ENCODE measurements at regions not wholly inside any gene's neighbourhood (a gene's known extent, or its start where the extent isn't known, plus 50 kb on each side); places are given as distances from the start of the nearest gene placed in this dataset.

GRCh38 chr10:113354711-113355110 lies 198.1 kb upstream of the HABP2 start:
- H3K4me1 ChIP-seq (ENCODE audit: low read length), result no peaks in the 10 kb centered on the region

GRCh38 chr10:113356794-113357680 lies 195.8 kb upstream of the HABP2 start:
- no peaks in the 10 kb centered on the region for H3K36me3 ChIP-seq (replicated peaks; ENCODE audit: insufficient read depth, low read length)
- no peak overlapping the region for H3K4me3 ChIP-seq (ENCODE audit: low read length)
- no peaks in the 10 kb centered on the region for H3F3A ChIP-seq (ENCODE audit: insufficient read depth, low read length)
- H4K20me1 ChIP-seq (ENCODE audit: insufficient read depth, low read length), result no peaks in the 10 kb centered on the region
- H3K4me1 ChIP-seq (ENCODE audit: low read length), result no peaks in the 10 kb centered on the region
- no peaks in the 10 kb centered on the region for H3K79me2 ChIP-seq (ENCODE audit: low read length)
- no peaks in the 10 kb centered on the region for H3K27me3 ChIP-seq (replicated peaks; ENCODE audit: insufficient read depth, low read length)
- TF ChIP-seq EZH2 (optimal IDR thresholded peaks at IDR 0.05; ENCODE audit: low read depth, low read length), result no peak
- TF ChIP-seq EZH2phosphoT487 (IDR thresholded peaks at IDR 0.05; ENCODE audit: low read length), result no peak
- TF ChIP-seq, protein P1, sequence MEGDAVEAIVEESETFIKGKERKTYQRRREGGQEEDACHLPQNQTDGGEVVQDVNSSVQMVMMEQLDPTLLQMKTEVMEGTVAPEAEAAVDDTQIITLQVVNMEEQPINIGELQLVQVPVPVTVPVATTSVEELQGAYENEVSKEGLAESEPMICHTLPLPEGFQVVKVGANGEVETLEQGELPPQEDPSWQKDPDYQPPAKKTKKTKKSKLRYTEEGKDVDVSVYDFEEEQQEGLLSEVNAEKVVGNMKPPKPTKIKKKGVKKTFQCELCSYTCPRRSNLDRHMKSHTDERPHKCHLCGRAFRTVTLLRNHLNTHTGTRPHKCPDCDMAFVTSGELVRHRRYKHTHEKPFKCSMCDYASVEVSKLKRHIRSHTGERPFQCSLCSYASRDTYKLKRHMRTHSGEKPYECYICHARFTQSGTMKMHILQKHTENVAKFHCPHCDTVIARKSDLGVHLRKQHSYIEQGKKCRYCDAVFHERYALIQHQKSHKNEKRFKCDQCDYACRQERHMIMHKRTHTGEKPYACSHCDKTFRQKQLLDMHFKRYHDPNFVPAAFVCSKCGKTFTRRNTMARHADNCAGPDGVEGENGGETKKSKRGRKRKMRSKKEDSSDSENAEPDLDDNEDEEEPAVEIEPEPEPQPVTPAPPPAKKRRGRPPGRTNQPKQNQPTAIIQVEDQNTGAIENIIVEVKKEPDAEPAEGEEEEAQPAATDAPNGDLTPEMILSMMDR (IDR thresholded peaks at IDR 0.05; ENCODE audit: low read length), result no peak
- no peak overlapping the region for H3K4me2 ChIP-seq (ENCODE audit: low read depth, low read length)
- no peak overlapping the region for H3K27ac ChIP-seq (ENCODE audit: low read length)
- no peak for DNase-seq
- no peaks in the 10 kb centered on the region for H3K9me3 ChIP-seq (replicated peaks; ENCODE audit: insufficient read depth, low read length)
- no peaks in the 10 kb centered on the region for H3K9me2 ChIP-seq (replicated peaks; ENCODE audit: insufficient read depth, low read length)
- no peak overlapping the region for H2AFZ ChIP-seq (ENCODE audit: low read length)
- no peak overlapping the region for H3K9ac ChIP-seq (ENCODE audit: low read length)

More at GRCh38 chr10:113354711-113355110, 198.1 kb upstream of the HABP2 start:
- no peaks in the 10 kb centered on the region for H3K9me3 ChIP-seq (replicated peaks; ENCODE audit: insufficient read depth, low read length)
- H3K4me3 ChIP-seq (ENCODE audit: low read length), result no peak overlapping the region
- H3K9ac ChIP-seq (ENCODE audit: low read length), result no peak overlapping the region
- H2AFZ ChIP-seq (ENCODE audit: low read length), result no peak overlapping the region
- no peak for DNase-seq
- H3K4me2 ChIP-seq (ENCODE audit: low read depth, low read length), result no peak overlapping the region
- no peaks in the 10 kb centered on the region for H3K9me2 ChIP-seq (replicated peaks; ENCODE audit: insufficient read depth, low read length)
- H3F3A ChIP-seq (ENCODE audit: insufficient read depth, low read length), result no peaks in the 10 kb centered on the region
- TF ChIP-seq EZH2phosphoT487 (IDR thresholded peaks at IDR 0.05; ENCODE audit: low read length), result no peak
- TF ChIP-seq EZH2 (optimal IDR thresholded peaks at IDR 0.05; ENCODE audit: low read depth, low read length), result no peak
- TF ChIP-seq, protein P1 (IDR thresholded peaks at IDR 0.05; ENCODE audit: low read length), result no peak
- no peaks in the 10 kb centered on the region for H3K36me3 ChIP-seq (replicated peaks; ENCODE audit: insufficient read depth, low read length)
- no peaks in the 10 kb centered on the region for H3K79me2 ChIP-seq (ENCODE audit: low read length)
- H4K20me1 ChIP-seq (ENCODE audit: insufficient read depth, low read length), result no peaks in the 10 kb centered on the region
- no peak overlapping the region for H3K27ac ChIP-seq (ENCODE audit: low read length)
- H3K27me3 ChIP-seq (replicated peaks; ENCODE audit: insufficient read depth, low read length), result no peaks in the 10 kb centered on the region

GRCh38 chr10:113357681-113358300 lies 195.1 kb upstream of the HABP2 start:
- 0 out of 2 replicates have a peak, but pooled peaks cover 6% of the 10 kb centered on the region for H3K4me1 ChIP-seq (ENCODE audit: low read length)
- H3K79me2 ChIP-seq (ENCODE audit: low read length), result no peaks in the 10 kb centered on the region
- no peaks in the 10 kb centered on the region for H3K27me3 ChIP-seq (replicated peaks; ENCODE audit: insufficient read depth, low read length)
- no peak for TF ChIP-seq EZH2 (optimal IDR thresholded peaks at IDR 0.05; ENCODE audit: low read depth, low read length)
- TF ChIP-seq, protein P1 (IDR thresholded peaks at IDR 0.05; ENCODE audit: low read length), result no peak
- no peak for TF ChIP-seq EZH2phosphoT487 (IDR thresholded peaks at IDR 0.05; ENCODE audit: low read length)
- no peak overlapping the region for H2AFZ ChIP-seq (ENCODE audit: low read length)
- H3K4me2 ChIP-seq (ENCODE audit: low read depth, low read length), result no peak overlapping the region
- no peak overlapping the region for H3K9ac ChIP-seq (ENCODE audit: low read length)
- no peaks in the 10 kb centered on the region for H3F3A ChIP-seq (ENCODE audit: insufficient read depth, low read length)
- H3K9me3 ChIP-seq (replicated peaks; ENCODE audit: insufficient read depth, low read length), result no peaks in the 10 kb centered on the region
- no peaks in the 10 kb centered on the region for H3K36me3 ChIP-seq (replicated peaks; ENCODE audit: insufficient read depth, low read length)
- DNase-seq, result no peak
- H3K4me3 ChIP-seq (ENCODE audit: low read length), result no peak overlapping the region
- no peaks in the 10 kb centered on the region for H4K20me1 ChIP-seq (ENCODE audit: insufficient read depth, low read length)
- no peaks in the 10 kb centered on the region for H3K9me2 ChIP-seq (replicated peaks; ENCODE audit: insufficient read depth, low read length)
- no peak overlapping the region for H3K27ac ChIP-seq (ENCODE audit: low read length)

All from MM.1S (cell line).